ENCODE measurements at regions not wholly inside any gene's neighbourhood (a gene's known extent, or its start where the extent isn't known, plus 50 kb on each side); places are given as distances from the start of the nearest gene placed in this dataset.

DNA sequence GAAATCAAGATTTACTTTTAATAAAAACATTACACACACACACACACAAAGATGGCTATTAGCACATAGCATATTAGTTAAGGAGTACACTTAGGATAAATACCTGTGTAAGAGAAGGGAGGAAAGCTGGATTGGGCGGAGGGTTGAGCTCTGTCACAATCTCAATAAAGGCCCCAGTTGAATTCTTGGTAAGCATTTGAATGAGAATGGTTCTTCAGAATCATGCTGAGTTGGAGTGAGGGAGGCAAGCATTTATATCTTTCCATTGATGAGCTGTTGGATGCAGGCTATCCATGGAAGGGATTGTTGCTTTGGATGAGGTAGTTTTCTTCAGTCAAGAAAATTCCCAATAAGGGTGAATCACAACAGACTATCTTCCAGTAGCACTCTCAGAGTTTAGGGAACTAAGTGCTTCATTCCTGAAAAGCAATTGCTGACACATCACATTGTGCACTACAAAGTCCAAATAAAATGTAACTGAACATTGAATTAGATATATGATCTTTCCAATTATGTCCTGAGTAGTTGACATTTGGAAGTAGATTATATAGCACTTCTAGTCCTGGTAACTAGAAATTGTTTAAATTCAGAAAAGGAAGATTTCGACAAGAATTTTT is 95.7 kb downstream of the SUCNR1 start:
- Histone ChIP-seq H3K27ac (no peak overlapping the region), H3K9me3 (no peaks in the 10 kb centered on the region), H3K27me3 (ENCODE audit: low read depth) (no peaks in the 10 kb centered on the region), H3K36me3 (no peaks in the 10 kb centered on the region), H3K4me1 (no peaks in the 10 kb centered on the region), H3K4me3 (no peak overlapping the region)
- ATAC-seq (no peak), DNase-seq (no peak)
- intact Hi-C loops (cut with DNase I), result no loop called here
- TF ChIP-seq, protein P1, sequence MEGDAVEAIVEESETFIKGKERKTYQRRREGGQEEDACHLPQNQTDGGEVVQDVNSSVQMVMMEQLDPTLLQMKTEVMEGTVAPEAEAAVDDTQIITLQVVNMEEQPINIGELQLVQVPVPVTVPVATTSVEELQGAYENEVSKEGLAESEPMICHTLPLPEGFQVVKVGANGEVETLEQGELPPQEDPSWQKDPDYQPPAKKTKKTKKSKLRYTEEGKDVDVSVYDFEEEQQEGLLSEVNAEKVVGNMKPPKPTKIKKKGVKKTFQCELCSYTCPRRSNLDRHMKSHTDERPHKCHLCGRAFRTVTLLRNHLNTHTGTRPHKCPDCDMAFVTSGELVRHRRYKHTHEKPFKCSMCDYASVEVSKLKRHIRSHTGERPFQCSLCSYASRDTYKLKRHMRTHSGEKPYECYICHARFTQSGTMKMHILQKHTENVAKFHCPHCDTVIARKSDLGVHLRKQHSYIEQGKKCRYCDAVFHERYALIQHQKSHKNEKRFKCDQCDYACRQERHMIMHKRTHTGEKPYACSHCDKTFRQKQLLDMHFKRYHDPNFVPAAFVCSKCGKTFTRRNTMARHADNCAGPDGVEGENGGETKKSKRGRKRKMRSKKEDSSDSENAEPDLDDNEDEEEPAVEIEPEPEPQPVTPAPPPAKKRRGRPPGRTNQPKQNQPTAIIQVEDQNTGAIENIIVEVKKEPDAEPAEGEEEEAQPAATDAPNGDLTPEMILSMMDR (IDR thresholded peaks at IDR 0.05), result no peak

DNA sequence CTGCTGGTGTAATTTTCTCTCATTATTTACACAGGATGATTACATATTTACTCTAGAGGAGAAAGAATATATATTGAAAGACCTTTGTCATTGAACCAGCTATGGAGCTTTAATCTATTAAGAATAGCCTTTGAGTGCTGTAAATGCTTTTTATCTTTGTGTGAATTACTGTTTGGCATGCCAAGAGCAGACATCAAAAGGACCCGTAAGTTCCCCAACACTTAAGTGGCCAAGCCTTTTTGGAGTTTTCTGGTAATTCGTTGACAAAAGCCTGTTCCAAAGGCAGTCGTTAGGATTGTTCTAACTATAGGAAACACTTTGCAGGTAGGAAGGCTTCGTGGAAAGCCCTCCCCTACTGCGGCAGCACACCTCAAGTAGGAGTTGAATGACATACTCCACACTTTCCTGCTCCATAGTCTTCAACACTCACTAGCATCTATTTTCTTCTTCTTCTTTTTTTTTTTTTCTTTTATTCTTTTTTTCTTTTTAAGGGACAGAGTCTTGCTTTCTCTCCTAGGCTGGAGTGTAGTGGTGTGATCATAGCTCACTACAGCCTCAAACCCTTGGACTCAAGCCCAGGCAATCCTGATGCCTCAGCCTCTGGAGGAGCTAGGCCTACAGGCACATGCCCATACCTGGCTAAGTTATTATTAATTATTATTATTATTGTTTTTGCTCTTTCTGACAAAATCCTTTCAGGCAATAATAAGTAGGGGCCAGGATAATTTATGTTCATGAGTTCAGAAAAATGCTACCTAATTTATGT is 98.6 kb downstream of the SUCNR1 start:
- peak overlapping the region; percentile 13 for H3K27ac ChIP-seq
- intact Hi-C loops (cut with DNase I), result no loop called here
- no peak for DNase-seq

DNA sequence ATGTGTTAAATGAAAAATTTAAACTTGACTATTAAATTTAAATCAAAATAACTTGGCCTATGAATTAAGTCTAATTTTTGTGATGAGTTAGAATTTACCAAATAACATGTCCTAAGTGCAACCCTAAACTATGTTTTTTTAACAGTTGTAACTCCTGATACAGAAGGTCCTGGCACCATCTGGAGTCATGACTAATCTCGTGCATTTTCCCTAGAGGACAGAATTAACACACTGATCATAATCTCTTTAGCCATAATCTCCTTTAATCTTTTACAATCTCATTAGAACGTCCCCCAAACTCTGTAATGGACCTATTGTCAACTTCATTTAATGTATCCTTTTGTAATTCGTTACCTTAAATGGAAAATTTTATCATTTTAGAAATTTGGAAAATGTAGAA is 100.6 kb downstream of the SUCNR1 start:
- peaks cover 6% of the 10 kb centered on the region for H3K4me1 ChIP-seq
- H3K36me3 ChIP-seq, result no peaks in the 10 kb centered on the region
- no peak overlapping the region for H3K27ac ChIP-seq
- H3K9me3 ChIP-seq, result no peaks in the 10 kb centered on the region
- H3K4me3 ChIP-seq, result no peak overlapping the region
- ATAC-seq (no peak), DNase-seq (no peak)
- intact Hi-C loops (cut with DNase I), result no loop called here
- TF ChIP-seq, protein P1 (IDR thresholded peaks at IDR 0.05), result no peak
- H3K27me3 ChIP-seq (ENCODE audit: low read depth), result no peaks in the 10 kb centered on the region

More for the DNA sequence above, 98.6 kb downstream of the SUCNR1 start:
- H3K4me1 ChIP-seq, result peaks cover 6% of the 10 kb centered on the region
- peak; percentile 93 to 96 for ATAC-seq
- no peaks in the 10 kb centered on the region for H3K27me3 ChIP-seq (ENCODE audit: low read depth)
- no peaks in the 10 kb centered on the region for H3K9me3 ChIP-seq
- no peak overlapping the region for H3K4me3 ChIP-seq
- TF ChIP-seq, protein P1 (IDR thresholded peaks at IDR 0.05), result no peak
- no peaks in the 10 kb centered on the region for H3K36me3 ChIP-seq

DNA sequence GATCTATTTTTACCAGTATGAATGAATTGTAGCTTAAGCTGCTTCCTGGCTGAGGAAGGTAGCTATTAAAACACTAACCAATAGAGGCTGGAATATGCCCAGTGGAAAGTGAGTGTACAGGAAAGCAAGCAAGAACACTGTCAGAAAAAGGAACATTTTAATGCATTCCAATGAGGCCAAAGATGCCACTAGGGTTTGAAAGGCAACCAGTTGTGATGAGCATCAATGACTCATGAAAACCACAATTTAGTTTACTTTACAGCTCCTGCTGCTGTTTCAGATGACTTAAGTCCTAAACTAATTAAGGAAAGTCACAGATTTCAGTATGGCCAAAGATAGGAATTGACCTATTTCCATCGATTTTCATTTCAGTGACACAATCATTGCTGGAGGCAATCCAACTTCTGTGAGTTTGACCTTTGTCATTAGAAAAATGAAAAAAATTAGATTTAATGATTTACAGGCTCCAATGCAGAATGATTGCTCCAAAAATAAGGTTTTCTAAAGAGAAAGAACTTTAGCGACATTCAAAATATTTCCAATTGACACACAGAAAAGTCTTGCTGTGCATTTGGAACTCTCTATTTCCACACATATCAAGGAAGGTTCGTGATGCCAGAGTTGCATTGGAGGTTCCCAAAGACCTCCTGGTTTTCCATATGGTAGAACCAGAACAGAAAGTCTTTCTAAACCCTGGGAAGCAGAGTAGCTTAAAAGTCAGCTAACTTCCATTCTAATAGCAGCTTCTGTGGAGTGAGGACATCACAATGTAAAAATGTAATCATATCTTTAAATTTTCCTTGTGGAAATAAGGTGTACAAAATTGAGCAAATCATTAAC is 103.0 kb downstream of the SUCNR1 start:
- H3K9me3 ChIP-seq, result no peaks in the 10 kb centered on the region
- intact Hi-C loops (cut with DNase I), result no loop called here
- H3K27me3 ChIP-seq (ENCODE audit: low read depth), result no peaks in the 10 kb centered on the region
- H3K27ac ChIP-seq, result no peak overlapping the region
- no peaks in the 10 kb centered on the region for H3K36me3 ChIP-seq
- ATAC-seq, result no peak
- peaks cover 6% of the 10 kb centered on the region for H3K4me1 ChIP-seq
- no peak overlapping the region for H3K4me3 ChIP-seq
- TF ChIP-seq, protein P1 (IDR thresholded peaks at IDR 0.05), result no peak
- DNase-seq, result no peak

DNA sequence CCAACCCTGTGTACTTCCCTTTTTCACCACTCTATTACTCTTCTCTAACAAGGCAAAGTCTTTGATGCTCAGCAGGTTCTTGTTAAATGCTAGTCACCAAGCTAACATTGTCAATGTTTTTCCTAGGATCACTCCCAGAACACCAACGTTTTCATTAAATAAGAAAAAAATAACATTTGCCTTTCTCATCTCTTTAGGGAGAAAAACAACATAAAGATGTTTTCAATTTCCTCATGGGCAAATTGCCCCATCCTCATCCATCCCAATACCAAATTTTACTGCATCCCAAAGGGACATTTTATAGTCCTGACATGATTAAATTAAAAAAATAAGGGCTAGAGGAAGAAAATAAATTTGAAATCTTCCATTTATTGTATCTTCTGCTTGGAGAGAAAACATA is 106.5 kb downstream of the SUCNR1 start:
- no peak for ATAC-seq
- no peaks in the 10 kb centered on the region for H3K27me3 ChIP-seq (ENCODE audit: low read depth)

More for the DNA sequence above, 106.5 kb downstream of the SUCNR1 start:
- H3K27ac ChIP-seq, result no peak overlapping the region
- TF ChIP-seq, protein P1 (IDR thresholded peaks at IDR 0.05), result no peak
- no peaks in the 10 kb centered on the region for H3K9me3 ChIP-seq
- no peak overlapping the region for H3K4me3 ChIP-seq
- H3K36me3 ChIP-seq, result no peaks in the 10 kb centered on the region
- no peak for DNase-seq
- intact Hi-C loops (cut with DNase I), result no loop called here
- H3K4me1 ChIP-seq, result peaks cover 6% of the 10 kb centered on the region

All from lower lobe of right lung (tissue), 2 donors.